ENCODE measurements at regions not wholly inside any gene's neighbourhood (a gene's known extent, or its start where the extent isn't known, plus 50 kb on each side); places are given as distances from the start of the nearest gene placed in this dataset.

DNA sequence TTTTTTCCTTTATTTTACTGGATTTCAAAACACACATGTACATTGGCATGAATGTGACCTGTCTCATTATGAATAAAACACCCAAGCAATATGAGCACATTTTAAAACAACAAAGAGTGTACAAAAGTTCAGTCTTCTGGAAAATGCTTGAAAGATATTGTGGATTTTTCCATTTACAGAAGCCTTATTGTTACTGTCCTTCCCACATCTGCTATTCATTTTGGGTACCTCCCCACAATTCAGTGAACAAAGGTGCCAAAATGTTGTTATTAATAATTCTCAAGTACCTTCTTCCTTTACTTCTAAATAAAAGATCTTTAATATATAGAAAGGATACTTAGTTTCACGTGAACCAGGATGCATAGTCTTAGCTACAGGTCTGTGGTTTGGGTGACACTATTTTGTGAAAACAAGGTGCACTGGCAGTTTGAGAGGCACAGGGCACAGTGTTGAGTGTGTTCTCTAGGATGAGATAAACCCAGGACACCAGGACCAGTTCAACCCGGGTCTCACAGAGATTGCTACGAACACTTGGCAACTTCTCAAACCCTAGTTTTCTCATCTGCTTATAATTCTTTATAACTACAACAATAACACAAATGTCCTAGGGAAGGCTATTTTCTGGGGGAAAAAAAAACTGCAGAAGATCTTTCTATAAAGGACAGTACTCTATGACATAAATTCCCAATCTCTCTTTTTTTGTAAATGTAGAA, 84.5 kb upstream of the GALNT5 start:
- Histone ChIP-seq H3K79me2 (ENCODE audit: control insufficient read depth, insufficient read depth, low read length) (no peaks in the 10 kb centered on the region), H3K27ac (ENCODE audit: insufficient read depth, low read depth, low read length) (peak overlapping the region; percentile 78), H3K4me3 (replicated peaks in 1 of 3; ENCODE audit: insufficient read depth in 1 of 3, low read depth in 1 of 3, low read length in 3 of 3) (no peak overlapping the region), H3K36me3 (ENCODE audit: control insufficient read depth in 2 of 2, extremely low read depth in 1 of 2, insufficient read depth in 2 of 2, low read length in 2 of 2) (no peaks in the 10 kb centered on the region), H3K4me1 (ENCODE audit: control insufficient read depth, extremely low read depth, insufficient read depth, low read length) (peaks cover 18% of the 10 kb centered on the region), H4K20me1 (replicated peaks; ENCODE audit: control insufficient read depth, extremely low read depth, insufficient read depth, low read length) (no peaks in the 10 kb centered on the region), H3K9me3 (replicated peaks; ENCODE audit: control insufficient read depth, insufficient read depth, low read length) (no peaks in the 10 kb centered on the region), H3K9ac (replicated peaks; ENCODE audit: extremely low read depth, insufficient read depth, low read length) (peak overlapping the region; percentile 72), H3K27me3 (ENCODE audit: control insufficient read depth in 2 of 2, insufficient read depth in 2 of 2, low read length in 2 of 2) (no peaks in the 10 kb centered on the region), H3K9me1 (replicated peaks; ENCODE audit: control insufficient read depth, extremely low read depth, insufficient read depth, low read length) (no peaks in the 10 kb centered on the region), H2AFZ (ENCODE audit: low read depth, low read length) (no peak overlapping the region), H3K4me2 (ENCODE audit: insufficient read depth, low read length) (peak overlapping the region; percentile 54)
- dilution Hi-C loops (cut with MboI; ENCODE audit: extremely low pct_ligation_motif_present, low sequenced_read_pairs) = no loop called here
- TF ChIP-seq EZH2 (IDR thresholded peaks at IDR 0.05; ENCODE audit: borderline replicate concordance, low read depth, low read length, severe bottlenecking) = no peak
- TF ChIP-seq, protein P1, sequence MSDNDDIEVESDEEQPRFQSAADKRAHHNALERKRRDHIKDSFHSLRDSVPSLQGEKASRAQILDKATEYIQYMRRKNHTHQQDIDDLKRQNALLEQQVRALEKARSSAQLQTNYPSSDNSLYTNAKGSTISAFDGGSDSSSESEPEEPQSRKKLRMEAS (IDR thresholded peaks at IDR 0.05; ENCODE audit: insufficient read depth, insufficient read length) = no peak
- TF ChIP-seq MYC (IDR thresholded peaks at IDR 0.05; ENCODE audit: low read depth, low read length) = no peak
- TF ChIP-seq, protein P2, sequence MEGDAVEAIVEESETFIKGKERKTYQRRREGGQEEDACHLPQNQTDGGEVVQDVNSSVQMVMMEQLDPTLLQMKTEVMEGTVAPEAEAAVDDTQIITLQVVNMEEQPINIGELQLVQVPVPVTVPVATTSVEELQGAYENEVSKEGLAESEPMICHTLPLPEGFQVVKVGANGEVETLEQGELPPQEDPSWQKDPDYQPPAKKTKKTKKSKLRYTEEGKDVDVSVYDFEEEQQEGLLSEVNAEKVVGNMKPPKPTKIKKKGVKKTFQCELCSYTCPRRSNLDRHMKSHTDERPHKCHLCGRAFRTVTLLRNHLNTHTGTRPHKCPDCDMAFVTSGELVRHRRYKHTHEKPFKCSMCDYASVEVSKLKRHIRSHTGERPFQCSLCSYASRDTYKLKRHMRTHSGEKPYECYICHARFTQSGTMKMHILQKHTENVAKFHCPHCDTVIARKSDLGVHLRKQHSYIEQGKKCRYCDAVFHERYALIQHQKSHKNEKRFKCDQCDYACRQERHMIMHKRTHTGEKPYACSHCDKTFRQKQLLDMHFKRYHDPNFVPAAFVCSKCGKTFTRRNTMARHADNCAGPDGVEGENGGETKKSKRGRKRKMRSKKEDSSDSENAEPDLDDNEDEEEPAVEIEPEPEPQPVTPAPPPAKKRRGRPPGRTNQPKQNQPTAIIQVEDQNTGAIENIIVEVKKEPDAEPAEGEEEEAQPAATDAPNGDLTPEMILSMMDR (IDR thresholded peaks at IDR 0.05; ENCODE audit: extremely low read depth in 1 of 2, insufficient read depth in 1 of 2, low read depth in 1 of 2, low read length in 2 of 2) = no peak
- FAIRE-seq = no peak
- CTCF ChIA-PET = interaction anchor here (0.5 to 2.4 kb wide), 8 partner anchors 10 to 838 kb away, joined by 3 to 10 read pairs (median 6); no protein-coding TSS in a partner anchor
- intact Hi-C loops (cut with micrococcal nuclease) = loop anchor here (1.0 to 2.0 kb wide), 2 partner anchors 10 to 116 kb away; no protein-coding TSS in a partner anchor
- POLR2A ChIA-PET = interaction anchor here (0.9 kb wide), 1 partner anchor 15 kb away, joined by 3 read pairs; no protein-coding TSS in a partner anchor
- no TSS peak for BruUV-seq (replicated peaks)
- DNase-seq (ENCODE audit: low read depth, low spot score) = no peak

Measured in endothelial cell of umbilical vein (primary cell).